ENCODE measurements at regions not wholly inside any gene's neighbourhood (a gene's known extent, or its start where the extent isn't known, plus 50 kb on each side); places are given as distances from the start of the nearest gene placed in this dataset.

DNA sequence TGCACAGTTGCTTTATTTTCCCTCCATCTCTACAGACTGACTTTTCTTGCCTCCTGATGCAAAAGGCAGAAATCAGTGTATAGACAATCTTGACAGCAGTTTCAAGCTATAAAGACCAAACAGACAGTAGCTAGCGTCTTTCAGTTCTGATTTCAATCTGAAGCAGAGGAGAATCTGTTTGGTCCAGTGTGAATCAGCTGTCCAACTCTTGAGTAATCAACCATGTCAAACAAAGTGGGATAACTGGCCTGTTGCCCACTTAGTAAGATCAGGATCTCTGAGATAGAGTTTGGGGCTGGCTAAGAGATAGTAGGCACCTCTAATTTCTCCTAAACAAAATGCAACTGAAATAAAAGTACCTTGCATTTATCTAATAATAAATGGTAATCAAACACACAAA, 797.4 kb upstream of the FBXO33 start:
- TF ChIP-seq, protein P1, sequence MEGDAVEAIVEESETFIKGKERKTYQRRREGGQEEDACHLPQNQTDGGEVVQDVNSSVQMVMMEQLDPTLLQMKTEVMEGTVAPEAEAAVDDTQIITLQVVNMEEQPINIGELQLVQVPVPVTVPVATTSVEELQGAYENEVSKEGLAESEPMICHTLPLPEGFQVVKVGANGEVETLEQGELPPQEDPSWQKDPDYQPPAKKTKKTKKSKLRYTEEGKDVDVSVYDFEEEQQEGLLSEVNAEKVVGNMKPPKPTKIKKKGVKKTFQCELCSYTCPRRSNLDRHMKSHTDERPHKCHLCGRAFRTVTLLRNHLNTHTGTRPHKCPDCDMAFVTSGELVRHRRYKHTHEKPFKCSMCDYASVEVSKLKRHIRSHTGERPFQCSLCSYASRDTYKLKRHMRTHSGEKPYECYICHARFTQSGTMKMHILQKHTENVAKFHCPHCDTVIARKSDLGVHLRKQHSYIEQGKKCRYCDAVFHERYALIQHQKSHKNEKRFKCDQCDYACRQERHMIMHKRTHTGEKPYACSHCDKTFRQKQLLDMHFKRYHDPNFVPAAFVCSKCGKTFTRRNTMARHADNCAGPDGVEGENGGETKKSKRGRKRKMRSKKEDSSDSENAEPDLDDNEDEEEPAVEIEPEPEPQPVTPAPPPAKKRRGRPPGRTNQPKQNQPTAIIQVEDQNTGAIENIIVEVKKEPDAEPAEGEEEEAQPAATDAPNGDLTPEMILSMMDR (IDR thresholded peaks at IDR 0.05) = no peak
- TF ChIP-seq POLR2A (IDR thresholded peaks at IDR 0.05) = no peak
